ENCODE measurements at regions not wholly inside any gene's neighbourhood (a gene's known extent, or its start where the extent isn't known, plus 50 kb on each side); places are given as distances from the start of the nearest gene placed in this dataset.

GRCh38 chr5:163373436-163374084 lies 63.8 kb upstream of the CCNG1 start:
- DNase-seq, result no peak

GRCh38 chr5:163377982-163378381 lies 59.4 kb upstream of the CCNG1 start:
- no peak for DNase-seq

GRCh38 chr5:163379298-163380155 lies 57.9 kb upstream of the CCNG1 start:
- no peak for DNase-seq

GRCh38 chr5:163381832-163382231 lies 55.6 kb upstream of the CCNG1 start:
- DNase-seq, result no peak

GRCh38 chr5:163383754-163384153 lies 53.6 kb upstream of the CCNG1 start:
- DNase-seq, result no peak

GRCh38 chr5:163384669-163385068 lies 52.7 kb upstream of the CCNG1 start:
- no peak for DNase-seq

- DNase-seq, result no peak
Measured at GRCh38 chr5:163385271-163385670, 52.1 kb upstream of the CCNG1 start.

- DNase-seq, result no peak
Measured at GRCh38 chr5:163385824-163386223, 51.6 kb upstream of the CCNG1 start.

- DNase-seq, result no peak
Measured at GRCh38 chr5:163386352-163386751, 51.0 kb upstream of the CCNG1 start.

- DNase-seq, result no peak
Measured at GRCh38 chr5:163387589-163388343, 49.6 kb upstream of the CCNG1 start.

Measured in activated T-cell treated with anti-CD3 and anti-CD28 coated beads for 4 hours (primary cell).